GM10266 (cell line): ENCODE measurements at regions not wholly inside any gene's neighbourhood (a gene's known extent, or its start where the extent isn't known, plus 50 kb on each side); places are given as distances from the start of the nearest gene placed in this dataset.

Experiments used
- DNase-seq: peaks from one replicate; pipeline ENCODE4 v3.0.0; 2012; ENCODE audit errors: extremely low spot score
- TF ChIP-seq, protein P1 (sequence below): IDR thresholded peaks from 2 replicates; pipeline ENCODE4 v1.5.1; 2012; ENCODE audit warnings: mild to moderate bottlenecking, low read depth; ENCODE audit not compliant: control insufficient read depth, insufficient read depth; ENCODE audit errors: missing control alignments

DNA sequence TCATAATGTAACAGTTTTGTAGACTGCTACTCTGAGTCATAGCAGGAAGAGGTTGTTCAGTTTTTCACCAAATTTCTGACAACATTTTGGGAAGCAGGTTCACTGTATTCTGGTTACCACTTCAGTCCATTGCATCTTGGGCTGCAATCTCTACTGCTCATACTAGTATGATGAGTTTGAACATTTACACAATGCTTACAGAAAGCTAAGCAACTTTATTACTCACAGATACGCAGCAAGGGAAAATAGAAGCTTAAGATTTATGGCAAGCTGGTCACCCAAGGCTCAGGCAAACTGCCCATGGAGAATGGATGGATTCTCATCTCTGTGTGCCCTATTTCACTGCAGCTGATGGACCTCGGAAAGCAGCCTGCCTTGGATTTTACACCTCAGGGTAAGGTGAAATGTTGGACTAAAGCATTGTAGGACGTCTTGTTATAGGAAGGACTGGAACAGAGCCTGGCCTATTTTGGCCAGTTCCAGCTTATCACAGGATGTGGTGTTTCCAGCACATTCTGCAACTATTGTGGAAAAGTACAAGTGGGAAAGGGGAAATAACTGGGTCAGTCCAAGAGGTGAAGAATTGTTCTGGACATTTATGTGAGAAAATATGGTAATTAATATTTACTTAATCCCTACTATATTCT, 887.1 kb upstream of the AGA start:
- no peak for DNase-seq
- TF ChIP-seq, protein P1, sequence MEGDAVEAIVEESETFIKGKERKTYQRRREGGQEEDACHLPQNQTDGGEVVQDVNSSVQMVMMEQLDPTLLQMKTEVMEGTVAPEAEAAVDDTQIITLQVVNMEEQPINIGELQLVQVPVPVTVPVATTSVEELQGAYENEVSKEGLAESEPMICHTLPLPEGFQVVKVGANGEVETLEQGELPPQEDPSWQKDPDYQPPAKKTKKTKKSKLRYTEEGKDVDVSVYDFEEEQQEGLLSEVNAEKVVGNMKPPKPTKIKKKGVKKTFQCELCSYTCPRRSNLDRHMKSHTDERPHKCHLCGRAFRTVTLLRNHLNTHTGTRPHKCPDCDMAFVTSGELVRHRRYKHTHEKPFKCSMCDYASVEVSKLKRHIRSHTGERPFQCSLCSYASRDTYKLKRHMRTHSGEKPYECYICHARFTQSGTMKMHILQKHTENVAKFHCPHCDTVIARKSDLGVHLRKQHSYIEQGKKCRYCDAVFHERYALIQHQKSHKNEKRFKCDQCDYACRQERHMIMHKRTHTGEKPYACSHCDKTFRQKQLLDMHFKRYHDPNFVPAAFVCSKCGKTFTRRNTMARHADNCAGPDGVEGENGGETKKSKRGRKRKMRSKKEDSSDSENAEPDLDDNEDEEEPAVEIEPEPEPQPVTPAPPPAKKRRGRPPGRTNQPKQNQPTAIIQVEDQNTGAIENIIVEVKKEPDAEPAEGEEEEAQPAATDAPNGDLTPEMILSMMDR: no peak

DNA sequence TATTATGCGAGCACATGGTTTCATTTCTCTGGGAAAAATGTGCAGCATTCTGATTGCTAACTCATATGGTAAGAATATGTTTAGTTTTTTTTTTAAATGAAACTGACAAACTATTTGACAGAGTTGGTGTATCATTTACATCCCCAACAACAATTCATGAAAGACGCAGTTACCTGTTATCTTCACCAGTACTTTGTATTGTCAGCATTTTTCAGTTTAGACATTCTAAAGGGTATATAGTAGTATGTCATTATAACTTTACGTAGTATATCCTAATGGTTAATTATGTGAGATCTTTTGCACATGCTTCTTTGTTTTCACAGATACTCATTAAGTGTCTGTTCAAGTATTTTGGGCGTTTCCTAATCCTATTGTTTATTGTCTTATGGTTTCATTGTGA, 891.1 kb upstream of the AGA start:
- DNase-seq: no peak
- TF ChIP-seq, protein P1: no peak

DNA sequence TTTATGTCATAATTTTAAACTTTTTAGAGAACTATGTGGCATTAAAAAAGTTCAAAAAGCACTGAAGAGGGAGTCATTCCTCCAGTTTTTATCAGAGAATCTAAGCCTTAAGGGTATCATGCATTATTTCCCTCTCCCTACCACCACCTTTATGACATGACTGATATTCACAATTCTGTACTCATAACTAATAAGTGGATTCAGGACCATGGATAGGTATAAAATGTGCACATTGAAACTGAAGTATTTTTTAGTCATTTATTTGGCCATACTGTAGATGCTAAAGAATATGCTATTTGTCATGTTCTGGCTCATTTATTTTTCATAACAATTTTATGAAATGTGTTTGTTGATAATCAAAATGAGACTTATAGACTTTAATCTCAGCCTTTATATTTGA, 897.5 kb upstream of the AGA start:
- TF ChIP-seq, protein P1: no peak

DNA sequence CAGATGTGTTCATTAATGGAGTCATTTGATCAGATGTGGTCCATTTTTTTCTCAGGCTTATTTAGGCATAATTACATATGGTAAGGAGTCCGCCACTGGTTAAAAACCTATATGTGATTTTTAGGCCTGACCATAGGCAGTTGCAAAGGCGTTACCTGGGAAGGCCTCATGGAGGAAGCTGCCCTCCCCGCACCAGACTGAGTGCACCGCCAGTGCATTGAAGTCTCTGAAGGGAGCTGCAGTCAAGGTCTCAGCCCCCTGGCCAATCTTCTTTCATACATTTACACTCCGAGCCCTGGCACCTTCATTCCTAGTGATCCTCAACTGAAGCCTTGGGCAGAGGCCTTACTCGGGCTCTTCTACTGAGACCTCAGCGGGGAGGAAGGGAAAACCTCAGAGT, 898.2 kb upstream of the AGA start:
- DNase-seq: no peak

More for the DNA sequence above, 897.5 kb upstream of the AGA start:
- no peak for DNase-seq

DNA sequence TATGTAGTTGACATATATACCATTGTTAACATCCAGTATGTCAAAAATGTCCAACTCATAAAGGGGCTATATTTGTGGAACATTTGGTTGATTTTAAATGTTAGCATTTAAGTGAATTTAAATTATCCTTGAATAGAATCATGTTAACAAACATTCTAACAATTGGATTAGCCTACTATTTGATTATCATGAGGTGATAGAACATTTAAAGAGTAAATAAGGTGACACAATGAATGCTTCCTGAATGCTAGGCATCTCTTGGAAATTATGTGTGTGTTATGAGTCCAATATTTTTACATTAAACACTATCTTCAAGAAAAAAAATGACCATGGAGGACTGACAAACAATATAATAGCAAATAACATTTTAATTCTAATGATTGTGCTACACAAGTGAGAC, 901.9 kb upstream of the AGA start:
- no peak for DNase-seq
- TF ChIP-seq, protein P1: no peak

More for the DNA sequence above, 898.2 kb upstream of the AGA start:
- TF ChIP-seq, protein P1: no peak

DNA sequence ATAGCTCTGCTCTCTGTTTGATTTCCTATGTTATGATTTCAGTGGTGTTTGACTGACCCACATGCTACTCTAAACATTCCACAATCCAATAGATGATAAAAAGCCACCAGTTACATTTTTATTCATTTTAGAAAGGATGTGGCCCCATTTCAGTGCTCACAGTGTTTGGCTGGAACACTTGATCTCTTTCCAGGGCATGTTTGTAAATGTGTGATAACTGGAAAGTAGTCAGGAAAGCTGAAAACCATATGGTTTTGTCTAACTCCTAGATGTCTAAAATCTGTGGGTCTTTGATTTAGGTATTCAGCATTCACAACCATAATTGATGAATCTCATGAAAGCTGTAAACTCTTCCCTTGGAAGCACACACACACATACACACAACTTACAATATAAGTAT, 904.9 kb upstream of the AGA start:
- no peak for DNase-seq
- TF ChIP-seq, protein P1: no peak

DNA sequence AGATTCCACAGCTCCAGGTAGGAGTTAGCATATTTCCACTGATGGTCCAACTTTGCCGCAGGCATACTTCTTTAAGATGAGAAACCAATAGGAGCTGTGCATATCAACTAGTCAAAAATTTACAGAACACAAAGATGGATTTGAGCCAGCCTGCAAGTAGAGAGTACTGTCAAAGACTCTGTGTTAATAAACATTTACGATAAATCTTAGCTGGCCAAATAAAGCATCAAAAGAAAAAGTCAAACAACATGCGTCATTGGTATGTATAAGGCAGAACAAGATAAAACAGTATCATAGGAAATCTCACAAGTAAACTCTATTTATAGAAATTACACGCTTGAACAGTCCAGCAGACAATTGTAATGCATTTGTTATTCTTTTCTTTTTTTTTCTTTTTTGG, 907.4 kb upstream of the AGA start:
- no peak for DNase-seq
- TF ChIP-seq, protein P1: no peak
